NT2/D1 (cell line): ENCODE measurements at regions not wholly inside any gene's neighbourhood (a gene's known extent, or its start where the extent isn't known, plus 50 kb on each side); places are given as distances from the start of the nearest gene placed in this dataset.

Experiments used
- SUZ12 ChIP-seq: IDR thresholded peaks from 2 replicates; pipeline ENCODE4 v1.6.1; 2011; ENCODE audit not compliant: insufficient read length, insufficient read depth; ENCODE audit errors: extremely low read depth
- YY1 ChIP-seq: IDR thresholded peaks from 2 replicates; pipeline ENCODE4 v1.6.1; 2011; ENCODE audit not compliant: insufficient read length, insufficient read depth
- ZNF274 ChIP-seq: IDR thresholded peaks from 2 replicates; pipeline ENCODE4 v1.6.1; 2011; ENCODE audit warnings: mild to moderate bottlenecking, low read depth, low read length

DNA sequence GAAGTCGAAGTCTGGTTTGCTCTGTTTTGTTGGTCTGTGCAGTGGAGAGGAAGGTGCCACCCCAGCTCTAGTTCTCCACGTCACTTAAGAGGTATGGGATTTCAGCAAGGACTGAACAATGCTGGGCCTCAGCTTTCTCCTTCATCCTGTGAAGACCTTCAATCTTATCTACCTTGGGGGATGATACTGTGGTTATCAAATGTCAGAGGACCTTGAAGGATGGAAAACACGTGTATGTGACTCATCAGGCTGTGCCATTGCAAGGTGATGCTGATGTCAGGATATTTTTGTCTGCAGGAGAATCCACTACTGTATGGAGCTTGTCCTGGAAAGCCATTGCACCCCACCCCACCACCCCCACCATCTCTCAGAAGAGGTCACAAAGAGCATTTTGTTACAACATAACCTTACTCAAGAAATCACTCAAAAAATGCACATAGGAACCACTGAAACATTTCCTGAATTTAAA is 81.4 kb upstream of the UQCRFS1 start:
- TF ChIP-seq ZNF274: no peak
- TF ChIP-seq YY1: no peak
- no peak for TF ChIP-seq SUZ12
